ENCODE measurements at regions not wholly inside any gene's neighbourhood (a gene's known extent, or its start where the extent isn't known, plus 50 kb on each side); places are given as distances from the start of the nearest gene placed in this dataset.

DNA sequence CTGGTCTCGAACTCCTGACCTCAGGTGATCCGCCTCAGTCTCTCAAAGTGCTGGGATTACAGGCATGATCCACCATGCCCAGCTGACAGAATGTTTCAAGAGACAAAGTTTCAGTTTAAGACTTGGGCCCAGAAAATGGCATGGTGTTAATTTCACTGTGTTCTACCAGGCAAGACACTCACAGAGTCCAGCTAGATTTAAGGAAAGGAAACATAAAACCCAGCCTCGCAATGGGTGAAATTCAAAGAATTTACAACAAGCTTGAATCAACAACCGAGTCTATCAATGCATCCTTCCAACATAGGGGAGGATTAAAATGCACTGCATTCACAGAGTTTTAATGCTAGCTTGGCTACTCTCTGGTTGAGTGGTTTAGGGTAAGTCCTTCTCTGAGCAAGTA, 764.0 kb downstream of the XPNPEP1 start (continued):
- TF ChIP-seq, protein P1, sequence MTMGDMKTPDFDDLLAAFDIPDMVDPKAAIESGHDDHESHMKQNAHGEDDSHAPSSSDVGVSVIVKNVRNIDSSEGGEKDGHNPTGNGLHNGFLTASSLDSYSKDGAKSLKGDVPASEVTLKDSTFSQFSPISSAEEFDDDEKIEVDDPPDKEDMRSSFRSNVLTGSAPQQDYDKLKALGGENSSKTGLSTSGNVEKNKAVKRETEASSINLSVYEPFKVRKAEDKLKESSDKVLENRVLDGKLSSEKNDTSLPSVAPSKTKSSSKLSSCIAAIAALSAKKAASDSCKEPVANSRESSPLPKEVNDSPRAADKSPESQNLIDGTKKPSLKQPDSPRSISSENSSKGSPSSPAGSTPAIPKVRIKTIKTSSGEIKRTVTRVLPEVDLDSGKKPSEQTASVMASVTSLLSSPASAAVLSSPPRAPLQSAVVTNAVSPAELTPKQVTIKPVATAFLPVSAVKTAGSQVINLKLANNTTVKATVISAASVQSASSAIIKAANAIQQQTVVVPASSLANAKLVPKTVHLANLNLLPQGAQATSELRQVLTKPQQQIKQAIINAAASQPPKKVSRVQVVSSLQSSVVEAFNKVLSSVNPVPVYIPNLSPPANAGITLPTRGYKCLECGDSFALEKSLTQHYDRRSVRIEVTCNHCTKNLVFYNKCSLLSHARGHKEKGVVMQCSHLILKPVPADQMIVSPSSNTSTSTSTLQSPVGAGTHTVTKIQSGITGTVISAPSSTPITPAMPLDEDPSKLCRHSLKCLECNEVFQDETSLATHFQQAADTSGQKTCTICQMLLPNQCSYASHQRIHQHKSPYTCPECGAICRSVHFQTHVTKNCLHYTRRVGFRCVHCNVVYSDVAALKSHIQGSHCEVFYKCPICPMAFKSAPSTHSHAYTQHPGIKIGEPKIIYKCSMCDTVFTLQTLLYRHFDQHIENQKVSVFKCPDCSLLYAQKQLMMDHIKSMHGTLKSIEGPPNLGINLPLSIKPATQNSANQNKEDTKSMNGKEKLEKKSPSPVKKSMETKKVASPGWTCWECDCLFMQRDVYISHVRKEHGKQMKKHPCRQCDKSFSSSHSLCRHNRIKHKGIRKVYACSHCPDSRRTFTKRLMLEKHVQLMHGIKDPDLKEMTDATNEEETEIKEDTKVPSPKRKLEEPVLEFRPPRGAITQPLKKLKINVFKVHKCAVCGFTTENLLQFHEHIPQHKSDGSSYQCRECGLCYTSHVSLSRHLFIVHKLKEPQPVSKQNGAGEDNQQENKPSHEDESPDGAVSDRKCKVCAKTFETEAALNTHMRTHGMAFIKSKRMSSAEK (CRISPR knock-in tag; IDR thresholded peaks at IDR 0.05; ENCODE audit: borderline replicate concordance): no peak
- TF ChIP-seq ZNF232 (CRISPR knock-in tag; IDR thresholded peaks at IDR 0.05): no peak
- no peak for TF ChIP-seq NR1H2 (CRISPR knock-in tag; IDR thresholded peaks at IDR 0.05)
- no peak for TF ChIP-seq TCF7 (CRISPR knock-in tag; IDR thresholded peaks at IDR 0.05; ENCODE audit: low read depth)
- TF ChIP-seq, protein P2, sequence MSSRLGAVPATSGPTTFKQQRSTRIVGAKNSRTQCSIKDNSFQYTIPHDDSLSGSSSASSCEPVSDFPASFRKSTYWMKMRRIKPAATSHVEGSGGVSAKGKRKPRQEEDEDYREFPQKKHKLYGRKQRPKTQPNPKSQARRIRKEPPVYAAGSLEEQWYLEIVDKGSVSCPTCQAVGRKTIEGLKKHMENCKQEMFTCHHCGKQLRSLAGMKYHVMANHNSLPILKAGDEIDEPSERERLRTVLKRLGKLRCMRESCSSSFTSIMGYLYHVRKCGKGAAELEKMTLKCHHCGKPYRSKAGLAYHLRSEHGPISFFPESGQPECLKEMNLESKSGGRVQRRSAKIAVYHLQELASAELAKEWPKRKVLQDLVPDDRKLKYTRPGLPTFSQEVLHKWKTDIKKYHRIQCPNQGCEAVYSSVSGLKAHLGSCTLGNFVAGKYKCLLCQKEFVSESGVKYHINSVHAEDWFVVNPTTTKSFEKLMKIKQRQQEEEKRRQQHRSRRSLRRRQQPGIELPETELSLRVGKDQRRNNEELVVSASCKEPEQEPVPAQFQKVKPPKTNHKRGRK (CRISPR knock-in tag; IDR thresholded peaks at IDR 0.05; ENCODE audit: borderline replicate concordance): no peak
- no peak for TF ChIP-seq GABPB1 (CRISPR knock-in tag; IDR thresholded peaks at IDR 0.05)
- TF ChIP-seq, protein P3, sequence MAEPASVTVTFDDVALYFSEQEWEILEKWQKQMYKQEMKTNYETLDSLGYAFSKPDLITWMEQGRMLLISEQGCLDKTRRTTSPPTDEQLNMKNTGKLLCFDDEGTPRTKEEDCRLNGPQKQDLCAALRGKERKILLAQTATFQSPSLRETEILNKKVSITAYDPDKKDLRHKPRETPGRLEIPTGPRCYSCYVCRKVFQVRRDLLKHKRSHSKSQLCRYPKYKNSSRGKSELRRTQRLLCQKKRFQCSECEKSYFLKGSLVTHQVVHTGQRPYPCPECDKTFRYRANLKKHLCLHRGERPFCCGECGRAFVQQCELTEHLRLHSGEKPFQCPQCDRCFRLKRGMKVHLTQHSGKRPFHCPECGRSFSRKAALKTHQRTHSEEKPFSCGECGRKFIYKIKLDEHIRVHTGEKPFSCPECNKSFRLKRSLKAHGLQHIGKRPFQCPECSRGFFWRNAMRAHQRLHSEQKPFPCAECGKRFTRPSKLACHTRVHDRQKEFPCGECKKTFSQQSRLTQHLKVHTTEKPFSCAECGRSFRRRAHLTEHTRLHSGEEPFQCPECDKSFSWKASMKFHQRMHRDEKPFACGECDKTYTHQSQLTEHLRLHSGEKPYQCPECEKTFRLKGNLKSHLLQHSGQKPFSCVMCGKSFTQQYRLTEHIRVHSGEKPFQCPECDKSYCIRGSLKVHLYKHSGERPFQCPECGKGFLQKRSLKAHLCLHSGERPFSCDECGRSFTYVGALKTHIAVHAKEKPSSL (CRISPR knock-in tag; conservative IDR thresholded peaks at IDR 0.05): no peak
- TF ChIP-seq, protein P4, sequence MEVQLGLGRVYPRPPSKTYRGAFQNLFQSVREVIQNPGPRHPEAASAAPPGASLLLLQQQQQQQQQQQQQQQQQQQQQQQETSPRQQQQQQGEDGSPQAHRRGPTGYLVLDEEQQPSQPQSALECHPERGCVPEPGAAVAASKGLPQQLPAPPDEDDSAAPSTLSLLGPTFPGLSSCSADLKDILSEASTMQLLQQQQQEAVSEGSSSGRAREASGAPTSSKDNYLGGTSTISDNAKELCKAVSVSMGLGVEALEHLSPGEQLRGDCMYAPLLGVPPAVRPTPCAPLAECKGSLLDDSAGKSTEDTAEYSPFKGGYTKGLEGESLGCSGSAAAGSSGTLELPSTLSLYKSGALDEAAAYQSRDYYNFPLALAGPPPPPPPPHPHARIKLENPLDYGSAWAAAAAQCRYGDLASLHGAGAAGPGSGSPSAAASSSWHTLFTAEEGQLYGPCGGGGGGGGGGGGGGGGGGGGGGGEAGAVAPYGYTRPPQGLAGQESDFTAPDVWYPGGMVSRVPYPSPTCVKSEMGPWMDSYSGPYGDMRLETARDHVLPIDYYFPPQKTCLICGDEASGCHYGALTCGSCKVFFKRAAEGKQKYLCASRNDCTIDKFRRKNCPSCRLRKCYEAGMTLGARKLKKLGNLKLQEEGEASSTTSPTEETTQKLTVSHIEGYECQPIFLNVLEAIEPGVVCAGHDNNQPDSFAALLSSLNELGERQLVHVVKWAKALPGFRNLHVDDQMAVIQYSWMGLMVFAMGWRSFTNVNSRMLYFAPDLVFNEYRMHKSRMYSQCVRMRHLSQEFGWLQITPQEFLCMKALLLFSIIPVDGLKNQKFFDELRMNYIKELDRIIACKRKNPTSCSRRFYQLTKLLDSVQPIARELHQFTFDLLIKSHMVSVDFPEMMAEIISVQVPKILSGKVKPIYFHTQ (CRISPR knock-in tag; IDR thresholded peaks at IDR 0.05): no peak
- TF ChIP-seq MXD4 (CRISPR knock-in tag; IDR thresholded peaks at IDR 0.05; ENCODE audit: borderline replicate concordance): no peak

DNA sequence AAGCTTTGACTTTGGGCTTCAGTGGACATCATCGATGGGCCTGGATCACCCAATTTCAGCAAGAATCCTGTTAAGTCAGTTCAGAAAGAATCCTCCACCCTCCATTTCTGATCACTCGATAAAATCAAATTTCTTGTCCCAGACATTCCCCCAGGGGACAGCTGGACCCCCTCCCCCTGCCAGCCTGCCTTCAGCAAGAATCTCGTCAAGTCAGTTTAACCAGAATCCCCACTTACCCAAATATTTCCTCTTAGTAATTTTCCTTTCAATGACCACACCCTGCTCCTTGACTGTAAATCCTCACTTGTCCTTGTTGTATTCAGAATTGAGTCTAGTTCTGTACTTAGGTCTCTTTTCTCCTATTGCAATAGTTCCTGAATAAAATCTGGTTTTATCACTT, 766.9 kb downstream of the XPNPEP1 start:
- no peak for ATAC-seq
- no peak for TF ChIP-seq IRF2 (CRISPR knock-in tag; IDR thresholded peaks at IDR 0.05; ENCODE audit: borderline replicate concordance, low read depth)
- TF ChIP-seq HMGA2 (CRISPR knock-in tag; IDR thresholded peaks at IDR 0.05): no peak
- TF ChIP-seq, protein P5, sequence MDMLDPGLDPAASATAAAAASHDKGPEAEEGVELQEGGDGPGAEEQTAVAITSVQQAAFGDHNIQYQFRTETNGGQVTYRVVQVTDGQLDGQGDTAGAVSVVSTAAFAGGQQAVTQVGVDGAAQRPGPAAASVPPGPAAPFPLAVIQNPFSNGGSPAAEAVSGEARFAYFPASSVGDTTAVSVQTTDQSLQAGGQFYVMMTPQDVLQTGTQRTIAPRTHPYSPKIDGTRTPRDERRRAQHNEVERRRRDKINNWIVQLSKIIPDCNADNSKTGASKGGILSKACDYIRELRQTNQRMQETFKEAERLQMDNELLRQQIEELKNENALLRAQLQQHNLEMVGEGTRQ (CRISPR knock-in tag; IDR thresholded peaks at IDR 0.05): no peak
- TF ChIP-seq, protein P6, sequence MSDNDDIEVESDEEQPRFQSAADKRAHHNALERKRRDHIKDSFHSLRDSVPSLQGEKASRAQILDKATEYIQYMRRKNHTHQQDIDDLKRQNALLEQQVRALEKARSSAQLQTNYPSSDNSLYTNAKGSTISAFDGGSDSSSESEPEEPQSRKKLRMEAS (CRISPR knock-in tag; IDR thresholded peaks at IDR 0.05): no peak
- TF ChIP-seq RELA (CRISPR knock-in tag; IDR thresholded peaks at IDR 0.05; ENCODE audit: borderline replicate concordance): no peak
- no peak overlapping the region for H3K4me3 Mint-ChIP-seq
- DNase-seq (ENCODE audit: low spot score): no peak
- ChIA-PET POLR2A (no interaction called here), CTCF (no interaction called here)
- no peak overlapping the region for H3K27ac Mint-ChIP-seq
- H3K36me3 Mint-ChIP-seq: no peaks in the 10 kb centered on the region
- no peaks in the 10 kb centered on the region for H3K27me3 Mint-ChIP-seq (ENCODE audit: low read depth)
- no peaks in the 10 kb centered on the region for H3K4me1 Mint-ChIP-seq
- H3K9me3 Mint-ChIP-seq: peaks cover 10% of the 10 kb centered on the region

All from WTC11 (cell line).